Kasumi-1 (cell line): ENCODE measurements at regions not wholly inside any gene's neighbourhood (a gene's known extent, or its start where the extent isn't known, plus 50 kb on each side); places are given as distances from the start of the nearest gene placed in this dataset.
"Not testable (repeated sequence)": the region's sequence is repeated elsewhere in the genome, so short reads cannot be mapped to it uniquely, and the experiment has no call there.

ENCODE experiments used
- DNase-seq, 2 experiments: peaks; one replicate each; lab custom pipeline; 2025; lab: John Stamatoyannopoulos, UW

- not testable (repeated sequence) for DNase-seq
Measured at GRCh38 chr7:6882321-6882721, 56.2 kb upstream of the CCZ1B start.

- DNase-seq: not testable (repeated sequence)
Measured at GRCh38 chr7:6883756-6884155, 57.7 kb upstream of the CCZ1B start.

DNA sequence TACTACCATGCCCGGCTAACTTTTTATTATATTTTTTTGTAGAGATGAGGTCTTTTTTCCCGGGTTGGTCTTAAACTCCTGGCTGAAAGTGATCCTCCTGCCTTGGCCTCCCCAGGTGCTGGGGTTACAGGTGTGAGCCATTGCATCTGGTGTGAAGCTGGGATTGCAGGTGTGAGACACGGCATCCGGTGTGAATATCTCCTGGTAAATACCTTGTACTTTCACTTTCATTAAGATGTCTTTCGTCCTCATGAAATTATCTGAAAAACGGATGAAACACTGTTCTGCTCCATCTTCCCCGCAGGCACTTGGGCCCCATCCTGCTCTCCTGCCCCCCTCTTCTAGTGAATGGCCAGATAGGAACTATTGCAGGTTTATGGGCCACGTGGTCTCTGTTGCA lies 60.1 kb upstream of the CCZ1B start:
- DNase-seq: no peak

DNA sequence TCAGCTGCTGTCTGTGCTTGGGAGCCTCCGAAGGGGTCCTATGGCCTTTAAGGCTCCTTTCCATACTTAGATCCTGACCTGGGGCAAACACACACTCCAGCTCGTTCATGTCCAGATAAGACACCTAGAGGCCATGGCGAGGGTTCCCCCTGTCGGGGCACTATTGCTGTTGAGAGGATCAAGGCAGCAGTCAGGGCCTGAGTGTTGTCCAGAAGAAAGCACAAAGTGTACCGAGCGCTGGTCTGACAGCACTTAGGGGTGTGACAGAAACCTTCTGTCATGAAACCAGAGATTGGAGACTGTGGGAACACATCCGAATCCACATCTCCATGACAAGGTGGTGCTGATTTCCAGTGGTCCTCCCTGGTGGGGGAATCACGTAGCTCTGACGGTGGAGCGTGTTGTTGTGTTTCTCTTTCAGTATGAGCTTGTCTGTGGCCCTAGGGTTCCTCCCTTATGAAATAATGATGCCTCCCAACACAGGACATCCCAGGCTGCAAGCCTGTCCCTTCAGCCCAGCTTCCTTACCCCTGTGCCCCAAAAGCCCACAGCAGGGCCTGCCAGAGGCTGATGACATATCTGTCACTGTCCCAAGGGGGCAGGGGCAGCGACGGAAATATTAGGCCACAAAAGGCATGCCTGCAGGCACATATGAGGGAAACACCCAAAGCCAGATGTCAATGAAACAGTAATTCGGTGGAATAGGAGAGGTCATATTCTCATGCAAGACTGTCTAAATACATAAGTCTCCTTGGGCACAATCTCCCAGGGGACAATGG lies 62.4 kb upstream of the CCZ1B start:
- not testable (repeated sequence) for DNase-seq

DNA sequence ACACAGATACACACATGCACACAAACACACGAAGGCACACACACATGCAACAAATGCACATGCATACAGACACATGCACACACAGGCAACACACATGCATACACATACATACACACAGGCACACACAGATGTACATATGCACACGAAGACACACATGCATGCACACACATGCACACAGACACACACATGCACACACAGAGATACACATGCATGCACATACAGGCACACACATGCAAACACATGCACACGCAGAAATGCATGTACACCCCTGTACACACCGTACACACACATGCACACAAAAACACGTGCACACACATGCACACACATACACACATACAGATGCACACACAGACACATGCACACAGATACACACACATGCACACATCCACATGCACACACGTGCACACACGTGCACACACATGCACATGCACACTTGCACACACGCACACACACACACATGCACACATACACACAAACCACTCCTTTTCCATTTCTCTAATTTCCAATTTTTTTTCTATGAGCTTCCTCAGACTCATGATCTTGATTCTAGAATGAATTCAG lies 63.3 kb upstream of the CCZ1B start:
- no peak for DNase-seq

DNA sequence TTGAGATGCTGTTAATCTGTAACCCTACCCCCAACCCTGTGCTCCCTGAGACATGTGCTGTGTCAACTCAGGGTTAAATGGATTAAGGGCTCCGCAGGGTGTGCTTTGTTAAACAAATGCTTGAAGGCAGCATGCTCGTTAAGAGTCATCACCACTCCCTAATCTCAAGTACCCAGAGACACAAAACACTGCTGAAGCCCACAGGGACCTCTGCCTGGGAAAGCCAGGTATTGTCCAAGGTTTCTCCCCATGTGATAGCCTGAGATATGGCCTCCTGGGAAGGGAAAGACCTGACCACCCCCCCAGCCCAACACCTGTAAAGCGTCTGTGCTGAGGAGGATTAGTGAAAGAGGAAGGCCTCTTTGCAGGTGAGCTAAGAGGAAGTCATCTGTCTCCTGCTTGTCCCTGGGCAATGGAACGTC lies 76.0 kb upstream of the CCZ1B start:
- not testable (repeated sequence) for DNase-seq

- DNase-seq: not testable (repeated sequence)
Measured at GRCh38 chr7:6903289-6903688, 77.2 kb upstream of the CCZ1B start.

- not testable (repeated sequence) for DNase-seq
Measured at GRCh38 chr7:6903792-6904191, 77.7 kb upstream of the CCZ1B start.

- DNase-seq: no peak
Measured at GRCh38 chr7:6917258-6917657, 91.2 kb upstream of the CCZ1B start.

DNA sequence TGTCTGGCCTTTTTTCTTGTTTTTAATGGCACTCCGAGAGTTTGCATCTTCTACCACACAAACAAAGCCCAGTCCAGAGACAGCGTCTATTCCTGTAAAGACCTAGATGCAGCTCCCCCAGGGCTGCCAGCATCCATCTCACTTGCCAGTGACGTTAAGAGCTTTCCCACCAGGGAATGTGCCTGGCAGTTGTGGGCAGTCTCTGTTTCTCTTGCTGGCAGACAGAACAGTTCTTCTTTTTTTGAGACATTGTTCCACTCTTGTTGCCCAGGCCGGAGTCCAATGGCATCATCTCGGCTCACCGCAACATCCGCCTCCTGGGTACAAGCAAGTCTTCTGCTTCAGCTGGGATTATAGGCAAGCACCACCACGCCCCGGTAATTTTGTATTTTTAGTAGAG lies 93.1 kb upstream of the CCZ1B start:
- not testable (repeated sequence) for DNase-seq

DNA sequence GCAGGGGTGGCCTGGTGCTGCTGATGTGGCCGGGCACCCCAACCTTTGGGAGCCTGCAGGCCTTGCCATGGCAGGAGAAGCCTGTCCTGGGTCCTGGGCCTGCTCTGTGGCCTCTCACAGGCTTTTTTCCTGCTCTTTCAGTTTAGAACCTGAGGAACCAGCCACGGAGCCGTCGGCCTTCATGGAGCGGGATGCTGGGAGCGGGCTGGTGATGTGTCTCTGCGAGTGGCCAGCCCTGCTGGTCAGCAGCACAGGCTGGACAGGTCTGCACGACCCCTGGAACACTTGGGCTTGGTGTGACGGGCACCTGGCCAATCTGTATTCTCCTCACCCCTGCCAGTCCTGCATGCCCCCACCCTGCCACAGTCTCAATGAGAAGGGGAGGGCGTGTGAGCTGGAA lies 98.4 kb upstream of the CCZ1B start:
- DNase-seq: not testable (repeated sequence)

- DNase-seq: not testable (repeated sequence)
Measured at GRCh38 chr7:6926193-6927174, 100.4 kb upstream of the CCZ1B start.

- not testable (repeated sequence) for DNase-seq
Measured at GRCh38 chr7:6927643-6928042, 101.6 kb upstream of the CCZ1B start.

DNA sequence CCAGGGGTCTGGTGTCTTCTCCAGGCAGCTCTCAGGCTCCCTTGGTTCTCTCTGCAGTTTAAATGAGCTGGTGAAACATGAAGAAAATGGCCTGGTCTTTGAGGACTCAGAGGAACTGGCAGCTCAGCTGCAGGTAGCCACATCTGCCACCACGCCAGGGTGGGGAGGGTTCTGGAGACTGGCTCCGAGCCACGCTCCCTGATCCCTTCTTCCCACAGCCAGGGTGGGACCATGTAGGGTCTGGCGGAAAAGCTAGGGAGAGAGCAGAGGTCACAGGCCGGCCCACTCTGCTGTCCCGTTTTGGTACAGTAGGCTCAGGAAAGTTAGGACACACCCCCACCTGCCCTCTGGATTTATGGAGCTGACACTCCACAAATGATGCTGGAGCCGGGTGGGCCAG lies 103.5 kb upstream of the CCZ1B start:
- not testable (repeated sequence) for DNase-seq

DNA sequence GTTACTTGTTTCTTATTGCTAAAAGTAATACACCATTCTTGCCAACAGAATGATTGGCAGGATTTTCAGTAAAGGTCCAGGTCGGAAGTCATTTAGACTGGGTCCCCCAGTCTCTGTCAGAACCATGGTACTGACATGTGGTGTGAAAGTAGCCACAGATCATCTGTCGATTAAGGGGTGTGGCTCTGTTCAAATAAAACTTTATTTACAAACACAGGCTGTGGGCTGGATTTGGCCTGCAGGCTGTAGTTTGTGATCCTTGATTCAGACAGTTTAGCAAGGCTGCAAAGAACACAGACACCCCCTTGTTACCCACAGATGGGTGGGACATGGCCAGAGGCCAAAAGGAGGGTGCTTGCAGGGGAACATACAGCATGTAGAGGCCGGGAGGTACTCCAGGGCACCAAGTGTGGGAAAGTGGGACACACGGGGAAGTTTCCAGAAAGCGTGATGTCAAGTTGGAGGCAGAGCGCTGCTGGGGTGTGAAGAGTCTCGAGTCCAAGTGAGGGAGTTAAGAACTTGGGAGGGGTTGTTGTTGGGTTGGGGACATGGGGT lies 104.1 kb upstream of the CCZ1B start:
- not testable (repeated sequence) for DNase-seq

DNA sequence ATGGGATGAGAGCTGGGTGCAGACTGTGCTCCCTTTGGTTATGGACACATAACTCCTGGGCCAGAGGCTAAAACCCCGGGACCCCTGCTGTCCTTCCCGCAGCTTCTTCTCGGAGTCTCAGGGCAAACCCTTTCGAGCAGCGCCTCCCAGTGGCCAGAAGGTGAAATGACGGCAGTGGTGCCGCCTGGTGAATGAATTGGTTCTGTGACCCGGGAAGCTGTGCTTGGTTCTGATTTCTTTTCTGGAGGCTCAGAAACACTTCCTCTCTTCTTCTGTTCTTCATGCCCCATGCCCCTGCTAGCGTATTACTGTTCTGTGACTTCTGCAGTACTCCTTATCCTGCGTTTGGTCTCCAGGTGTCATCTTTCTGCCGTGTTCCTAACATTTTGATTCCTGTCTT lies 104.7 kb upstream of the CCZ1B start:
- DNase-seq: not testable (repeated sequence)

DNA sequence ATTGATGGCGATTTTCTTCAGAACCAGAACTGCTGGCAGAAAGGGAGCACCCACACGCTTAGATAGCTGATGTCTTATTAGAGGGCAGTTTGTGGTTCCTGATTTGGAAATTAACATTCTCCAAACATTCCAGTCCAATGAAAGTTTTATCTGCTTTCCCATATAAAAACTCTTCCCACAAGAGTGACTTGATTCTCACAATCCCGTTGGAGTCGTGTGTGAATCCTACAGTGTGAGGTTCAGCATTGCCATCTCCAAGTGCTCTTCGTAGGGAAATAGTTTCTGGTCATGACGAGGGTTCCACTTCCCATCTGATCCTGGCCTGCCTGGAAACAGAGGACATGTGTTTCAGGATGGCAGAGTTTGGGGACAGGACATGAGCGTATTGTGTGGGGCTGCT lies 105.4 kb upstream of the CCZ1B start:
- not testable (repeated sequence) for DNase-seq

DNA sequence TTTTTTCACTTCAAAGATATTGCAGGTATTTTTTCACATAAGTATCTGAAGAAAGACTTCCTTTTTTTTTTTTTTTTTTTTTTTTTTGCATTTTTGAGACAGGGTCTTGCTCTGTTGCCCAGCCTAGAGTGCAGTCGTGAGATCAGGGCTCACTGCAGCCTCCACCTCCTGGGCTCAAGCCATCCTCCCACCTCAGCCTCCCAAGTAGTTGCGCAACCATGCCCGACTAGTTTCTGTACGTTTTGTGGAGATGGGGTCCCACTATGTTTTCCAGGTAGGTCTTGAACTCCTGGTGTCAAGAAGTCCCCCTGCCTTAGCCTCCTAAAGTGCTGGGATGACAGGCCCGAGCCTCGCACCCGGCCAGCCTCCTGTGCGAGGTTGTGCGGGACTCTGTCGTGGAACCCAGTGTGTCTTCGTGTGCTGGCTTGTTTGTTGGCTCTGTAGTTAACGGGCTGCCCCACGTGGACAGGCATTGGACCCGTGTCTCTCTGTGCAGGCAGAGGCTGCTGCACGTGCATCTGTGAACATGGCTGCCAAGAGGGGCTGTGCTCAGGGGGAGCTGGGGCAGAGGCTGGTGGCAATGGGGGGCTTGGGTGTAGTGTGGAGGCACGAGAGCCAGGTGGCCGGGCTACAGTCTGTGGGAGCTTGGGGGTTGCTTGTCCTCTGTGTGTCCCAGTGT lies 108.0 kb upstream of the CCZ1B start:
- DNase-seq: not testable (repeated sequence)

- no peak for DNase-seq
Measured at GRCh38 chr7:6934981-6935380, 108.9 kb upstream of the CCZ1B start.

DNA sequence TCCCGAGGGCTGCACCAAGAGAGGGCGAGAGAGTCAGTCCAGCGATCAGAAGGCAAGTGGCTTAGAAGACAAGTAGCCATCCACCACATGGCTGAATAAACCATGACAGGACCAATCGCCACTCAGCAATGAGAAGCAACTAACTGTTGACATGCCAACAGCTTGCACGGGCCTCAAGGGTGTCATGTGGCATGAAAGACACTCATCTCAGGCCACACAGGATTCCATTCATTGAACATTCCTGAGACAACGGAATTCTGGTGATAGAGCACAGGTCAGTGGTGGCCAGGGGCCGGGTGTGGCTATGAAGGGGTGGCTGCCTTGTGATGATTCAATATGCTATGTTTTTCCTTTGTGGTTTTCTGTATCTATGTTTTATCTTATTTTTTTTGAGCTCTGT lies 110.6 kb upstream of the CCZ1B start:
- not testable (repeated sequence) for DNase-seq

DNA sequence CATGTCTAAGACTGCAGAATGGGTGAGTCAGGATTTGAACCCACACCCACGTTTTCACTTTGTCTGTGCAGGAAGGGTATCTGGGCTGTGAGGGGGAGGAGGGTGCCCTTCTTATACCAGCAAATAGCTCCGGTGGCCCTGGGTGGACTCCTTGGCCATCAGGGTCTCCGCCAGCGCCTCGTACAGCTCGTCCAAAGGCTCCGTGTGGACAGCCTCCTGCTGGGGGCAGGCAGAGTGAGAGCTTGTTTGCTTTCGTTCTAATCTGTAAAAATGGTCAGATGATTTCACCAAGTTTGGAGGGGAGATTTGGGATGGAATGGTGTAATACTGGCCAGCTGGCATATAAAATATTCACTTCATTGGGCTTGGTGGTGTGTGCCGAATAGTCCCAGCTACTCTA lies 111.7 kb upstream of the CCZ1B start:
- DNase-seq: not testable (repeated sequence)
